ENCODE measurements at regions not wholly inside any gene's neighbourhood (a gene's known extent, or its start where the extent isn't known, plus 50 kb on each side); places are given as distances from the start of the nearest gene placed in this dataset.

DNA sequence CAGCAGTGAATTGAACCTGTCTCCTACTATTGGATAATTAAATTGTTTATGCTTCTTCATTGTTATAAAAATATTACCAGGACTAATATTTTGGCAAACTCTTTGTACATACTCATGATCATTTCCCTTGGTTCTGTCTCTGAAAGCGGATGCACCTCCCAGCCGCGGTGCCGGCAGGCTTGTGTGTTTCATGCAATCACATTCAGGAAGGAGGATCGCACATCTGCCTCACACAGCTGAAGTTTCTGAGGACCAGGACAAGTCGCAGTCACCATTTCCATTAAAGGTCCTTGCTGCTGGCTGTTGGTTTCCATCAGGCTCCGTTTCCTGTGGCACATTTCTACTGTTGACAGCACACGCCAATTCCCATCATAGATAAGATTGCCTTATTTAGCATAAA lies 117.8 kb upstream of the SHH start:
- no peaks in the 10 kb centered on the region for H3K27me3 ChIP-seq
- no peak for DNase-seq
- no peaks in the 10 kb centered on the region for H3K4me1 ChIP-seq (ENCODE audit: insufficient read depth)
- H3K36me3 ChIP-seq: no peaks in the 10 kb centered on the region
- TF ChIP-seq POLR2A (IDR thresholded peaks at IDR 0.05) (no peak), EP300 (IDR thresholded peaks at IDR 0.05) (no peak)
- TF ChIP-seq, protein P1, sequence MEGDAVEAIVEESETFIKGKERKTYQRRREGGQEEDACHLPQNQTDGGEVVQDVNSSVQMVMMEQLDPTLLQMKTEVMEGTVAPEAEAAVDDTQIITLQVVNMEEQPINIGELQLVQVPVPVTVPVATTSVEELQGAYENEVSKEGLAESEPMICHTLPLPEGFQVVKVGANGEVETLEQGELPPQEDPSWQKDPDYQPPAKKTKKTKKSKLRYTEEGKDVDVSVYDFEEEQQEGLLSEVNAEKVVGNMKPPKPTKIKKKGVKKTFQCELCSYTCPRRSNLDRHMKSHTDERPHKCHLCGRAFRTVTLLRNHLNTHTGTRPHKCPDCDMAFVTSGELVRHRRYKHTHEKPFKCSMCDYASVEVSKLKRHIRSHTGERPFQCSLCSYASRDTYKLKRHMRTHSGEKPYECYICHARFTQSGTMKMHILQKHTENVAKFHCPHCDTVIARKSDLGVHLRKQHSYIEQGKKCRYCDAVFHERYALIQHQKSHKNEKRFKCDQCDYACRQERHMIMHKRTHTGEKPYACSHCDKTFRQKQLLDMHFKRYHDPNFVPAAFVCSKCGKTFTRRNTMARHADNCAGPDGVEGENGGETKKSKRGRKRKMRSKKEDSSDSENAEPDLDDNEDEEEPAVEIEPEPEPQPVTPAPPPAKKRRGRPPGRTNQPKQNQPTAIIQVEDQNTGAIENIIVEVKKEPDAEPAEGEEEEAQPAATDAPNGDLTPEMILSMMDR (IDR thresholded peaks at IDR 0.05): no peak
- H3K9me3 ChIP-seq: no peaks in the 10 kb centered on the region
- intact Hi-C loops (cut with DNase I): no loop called here
- H3K27ac ChIP-seq: no peak overlapping the region
- H3K4me3 ChIP-seq: no peak overlapping the region
- WGBS, 3 donors: 53 to 66% (median 56%) methylated on average over 8 of the region's 8 CpGs

- Histone ChIP-seq H3K4me1 (ENCODE audit: insufficient read depth) (no peaks in the 10 kb centered on the region), H3K4me3 (no peak overlapping the region), H3K36me3 (no peaks in the 10 kb centered on the region), H3K27ac (no peak overlapping the region), H3K9me3 (no peaks in the 10 kb centered on the region), H3K27me3 (no peaks in the 10 kb centered on the region)
- 68 to 83% (median 78%) methylated on average over 12 to 13 of the region's 13 CpGs for WGBS, 3 donors
- DNase-seq: no peak
- intact Hi-C loops (cut with DNase I): no loop called here
- TF ChIP-seq, protein P1 (IDR thresholded peaks at IDR 0.05): no peak
- TF ChIP-seq EP300 (IDR thresholded peaks at IDR 0.05) (no peak), POLR2A (IDR thresholded peaks at IDR 0.05) (no peak)
Observed at GRCh38 chr7:155928583-155928982, 116.3 kb upstream of the SHH start.

DNA sequence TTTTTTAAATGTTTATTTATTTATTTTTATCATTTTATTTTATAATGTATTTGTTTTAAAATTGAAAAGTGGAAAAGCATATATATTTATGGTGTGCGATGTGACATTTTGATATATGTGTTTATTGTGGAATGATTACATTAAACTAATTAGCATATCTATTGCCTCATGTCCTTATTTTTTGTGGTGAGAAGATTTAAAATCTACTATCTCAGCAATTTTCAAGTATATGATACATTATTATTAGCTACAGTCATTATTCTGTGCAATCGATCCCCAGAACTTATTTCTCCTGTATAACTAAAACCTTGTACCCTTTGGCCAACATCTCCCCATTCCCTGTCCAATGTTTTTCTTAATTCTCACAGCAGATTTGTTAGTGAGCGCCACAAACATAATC lies 115.6 kb upstream of the SHH start:
- intact Hi-C loops (cut with DNase I): no loop called here

DNA sequence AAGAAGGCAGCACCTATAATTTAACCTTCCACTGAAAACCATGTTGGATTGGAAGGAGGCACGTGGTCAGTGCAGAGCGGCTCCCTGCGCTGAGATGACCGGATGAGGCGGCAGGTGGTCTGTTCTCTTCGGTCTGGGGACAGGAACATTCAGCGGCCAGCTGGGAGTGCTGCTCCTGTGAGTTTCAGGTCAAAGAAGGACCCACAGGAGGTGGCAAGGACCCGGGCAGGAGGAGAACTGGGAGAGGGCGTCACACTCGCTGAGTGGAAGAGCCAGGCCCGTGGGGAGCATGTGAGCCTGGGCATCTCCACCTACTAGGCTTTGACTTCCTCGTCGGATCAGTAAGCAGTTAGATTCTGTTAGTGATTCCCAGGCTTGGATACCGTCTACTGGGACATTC lies 113.4 kb upstream of the SHH start:
- Histone ChIP-seq H3K27me3 (no peaks in the 10 kb centered on the region), H3K9me3 (no peaks in the 10 kb centered on the region), H3K36me3 (no peaks in the 10 kb centered on the region), H3K4me1 (ENCODE audit: insufficient read depth) (no peaks in the 10 kb centered on the region), H3K4me3 (no peak overlapping the region), H3K27ac (no peak overlapping the region)
- WGBS, 3 donors: 85% methylated on average over 14 of the region's 14 CpGs
- intact Hi-C loops (cut with DNase I): no loop called here
- TF ChIP-seq EP300 (IDR thresholded peaks at IDR 0.05): no peak
- TF ChIP-seq, protein P1 (IDR thresholded peaks at IDR 0.05): no peak
- TF ChIP-seq POLR2A (IDR thresholded peaks at IDR 0.05): no peak
- DNase-seq: no peak

More for the DNA sequence above, 115.6 kb upstream of the SHH start:
- DNase-seq: no peak
- no peak for TF ChIP-seq EP300 (IDR thresholded peaks at IDR 0.05)
- TF ChIP-seq, protein P1 (IDR thresholded peaks at IDR 0.05): no peak
- no peak for TF ChIP-seq POLR2A (IDR thresholded peaks at IDR 0.05)
- Histone ChIP-seq H3K9me3 (no peaks in the 10 kb centered on the region), H3K4me3 (no peak overlapping the region), H3K27ac (no peak overlapping the region), H3K36me3 (no peaks in the 10 kb centered on the region), H3K4me1 (ENCODE audit: insufficient read depth) (no peaks in the 10 kb centered on the region), H3K27me3 (no peaks in the 10 kb centered on the region)
- 90 to 96% (median 94%) methylated on average over 3 of the region's 3 CpGs for WGBS, 3 donors

All from ovary (tissue), 7 donors.